Esophagus squamous epithelium (tissue), 5 donors: ENCODE measurements at regions not wholly inside any gene's neighbourhood (a gene's known extent, or its start where the extent isn't known, plus 50 kb on each side); places are given as distances from the start of the nearest gene placed in this dataset.

Source experiments
- DNase-seq: peaks from one replicate; lab custom pipeline; 2025; lab: John Stamatoyannopoulos, UW
- H3K27ac ChIP-seq, 4 donors: fragments of 200-600 bp; sonication (generic); one replicate each; pipeline ENCODE4 v1.5.1; 2016 to 2019; ENCODE audit warnings: mild to moderate bottlenecking in 1 of 4
- H3K27me3 ChIP-seq, 4 donors: fragments of 200-600 bp; sonication (generic); 1 replicate in 3 of 4; 2 replicates in 1 of 4; pipeline versions ENCODE4 v1.5.1 to v1.6.0; 2017 to 2021; ENCODE audit warnings: antibody characterized with exemption in 1 of 4
- H3K36me3 ChIP-seq, 3 donors: fragments of 200-600 bp; sonication (generic); one replicate each; pipeline ENCODE4 v1.5.1; 2016 to 2019
- H3K4me1 ChIP-seq, 3 donors: fragments of 200-600 bp; sonication (generic); one replicate each; pipeline ENCODE4 v1.5.1; 2017 to 2019
- H3K4me3 ChIP-seq, 4 donors: fragments of 200-600 bp; sonication (generic); 1 replicate in 3 of 4; 2 replicates in 1 of 4; pipeline ENCODE4 v1.5.1; 2016 to 2019; ENCODE audit warnings: mild to moderate bottlenecking in 2 of 4, moderate library complexity in 1 of 4
- H3K9me3 ChIP-seq, 3 donors: fragments of 200-600 bp; sonication (generic); one replicate each; pipeline ENCODE4 v1.5.1; 2016 to 2019
- POLR2A ChIP-seq, 4 donors: fragments of 450-650 bp; IDR thresholded peaks; one replicate each; pipeline ENCODE4 v1.6.1; 2017; ENCODE audit warnings: antibody characterized with exemption in 4 of 4, mild to moderate bottlenecking in 4 of 4, moderate library complexity in 3 of 4
- WGBS, 2 donors: methylation state at CpG; one replicate each; pipeline ENCODE4 v1.1.5; 2018; 5-methylcytosine and 5-hydroxymethylcytosine counted together
- intact Hi-C: fragments of 100-400 bp; cut with DNase I; formaldehyde crosslinking; loops from one replicate; pipeline ENCODE4 v1.15.0; 2022
- TF ChIP-seq, protein P1 (sequence below), 6 experiments: fragments of 450-650 bp in 4 of 6; fragments of 200-600 bp in 2 of 6; sonication (generic) in 2 of 6; IDR thresholded peaks; one replicate each; pipeline ENCODE4 v1.5.1; 2016 to 2019; ENCODE audit warnings: antibody characterized with exemption in 6 of 6, mild to moderate bottlenecking in 4 of 6, moderate library complexity in 4 of 6
- donor health status: DM: yes; HTN: yes; CAD: no.

DNA sequence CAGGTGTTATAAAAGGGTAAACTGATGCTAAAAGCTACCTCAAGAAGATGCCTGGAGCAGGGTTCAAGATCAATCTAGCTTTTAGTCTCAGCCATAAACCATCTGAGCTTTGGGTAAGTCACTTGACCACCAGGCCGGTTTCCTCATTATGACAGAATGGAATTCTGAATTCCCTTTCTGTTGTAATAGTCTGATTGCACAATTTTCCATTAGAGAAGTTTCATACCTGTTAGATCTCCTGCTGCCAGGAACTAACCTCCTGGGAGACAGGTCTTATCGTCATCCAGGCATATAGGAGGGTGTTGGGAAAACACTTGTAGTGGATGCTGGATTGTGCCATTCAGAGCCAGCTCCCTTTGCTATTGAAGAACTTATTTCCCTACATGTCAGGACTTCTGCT is 272.5 kb downstream of the TDRD15 start:
- WGBS, 2 donors, result 70 to 85% methylated on average over 2 of the region's 2 CpGs

GRCh38 chr2:21401022-21401698 is 277.4 kb downstream of the TDRD15 start:
- Histone ChIP-seq H3K27ac (no peak overlapping the region), H3K4me1 (no peaks in the 10 kb centered on the region), H3K9me3 (no peaks in the 10 kb centered on the region), H3K36me3 (no peaks in the 10 kb centered on the region), H3K27me3 (no peaks in the 10 kb centered on the region), H3K4me3 (no peak overlapping the region)
- DNase-seq, result no peak
- TF ChIP-seq POLR2A (IDR thresholded peaks at IDR 0.05), result no peak
- TF ChIP-seq, protein P1, sequence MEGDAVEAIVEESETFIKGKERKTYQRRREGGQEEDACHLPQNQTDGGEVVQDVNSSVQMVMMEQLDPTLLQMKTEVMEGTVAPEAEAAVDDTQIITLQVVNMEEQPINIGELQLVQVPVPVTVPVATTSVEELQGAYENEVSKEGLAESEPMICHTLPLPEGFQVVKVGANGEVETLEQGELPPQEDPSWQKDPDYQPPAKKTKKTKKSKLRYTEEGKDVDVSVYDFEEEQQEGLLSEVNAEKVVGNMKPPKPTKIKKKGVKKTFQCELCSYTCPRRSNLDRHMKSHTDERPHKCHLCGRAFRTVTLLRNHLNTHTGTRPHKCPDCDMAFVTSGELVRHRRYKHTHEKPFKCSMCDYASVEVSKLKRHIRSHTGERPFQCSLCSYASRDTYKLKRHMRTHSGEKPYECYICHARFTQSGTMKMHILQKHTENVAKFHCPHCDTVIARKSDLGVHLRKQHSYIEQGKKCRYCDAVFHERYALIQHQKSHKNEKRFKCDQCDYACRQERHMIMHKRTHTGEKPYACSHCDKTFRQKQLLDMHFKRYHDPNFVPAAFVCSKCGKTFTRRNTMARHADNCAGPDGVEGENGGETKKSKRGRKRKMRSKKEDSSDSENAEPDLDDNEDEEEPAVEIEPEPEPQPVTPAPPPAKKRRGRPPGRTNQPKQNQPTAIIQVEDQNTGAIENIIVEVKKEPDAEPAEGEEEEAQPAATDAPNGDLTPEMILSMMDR (IDR thresholded peaks at IDR 0.05), result no peak
- intact Hi-C loops, result no loop called here
- 83 to 94% methylated on average over 4 of the region's 4 CpGs for WGBS, 2 donors

More for the DNA sequence above, 272.5 kb downstream of the TDRD15 start:
- Histone ChIP-seq H3K27me3 (no peaks in the 10 kb centered on the region), H3K9me3 (no peaks in the 10 kb centered on the region), H3K4me3 (no peak overlapping the region), H3K36me3 (no peaks in the 10 kb centered on the region), H3K4me1 (no peaks in the 10 kb centered on the region), H3K27ac (no peak overlapping the region)
- intact Hi-C loops, result no loop called here
- DNase-seq, result no peak
- TF ChIP-seq, protein P1 (IDR thresholded peaks at IDR 0.05), result no peak
- TF ChIP-seq POLR2A (IDR thresholded peaks at IDR 0.05), result no peak

DNA sequence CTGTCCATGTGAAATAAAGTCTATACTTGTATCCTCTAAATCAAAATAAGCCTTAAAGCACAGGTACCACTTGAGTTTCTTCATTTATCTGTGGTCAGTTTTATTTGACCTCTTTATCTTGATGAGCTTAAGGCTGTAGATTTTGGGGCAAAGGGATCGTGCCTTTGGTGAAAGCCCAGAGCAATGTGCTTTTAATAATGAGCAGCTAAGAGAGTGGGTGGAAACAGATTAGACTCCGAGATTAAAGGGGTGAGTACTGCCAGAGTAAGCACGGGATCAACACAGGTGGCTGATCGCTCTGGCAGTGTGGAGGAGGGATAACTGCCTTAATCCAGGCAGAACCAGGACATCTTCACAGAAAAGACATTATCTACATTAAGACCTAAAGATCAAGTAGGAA is 280.4 kb downstream of the TDRD15 start:
- H3K27me3 ChIP-seq, result no peaks in the 10 kb centered on the region
- H3K4me1 ChIP-seq, result no peaks in the 10 kb centered on the region
- no peaks in the 10 kb centered on the region for H3K9me3 ChIP-seq
- TF ChIP-seq POLR2A (IDR thresholded peaks at IDR 0.05), result no peak
- TF ChIP-seq, protein P1 (IDR thresholded peaks at IDR 0.05), result no peak
- intact Hi-C loops, result no loop called here
- H3K27ac ChIP-seq, result no peak overlapping the region
- no peak overlapping the region for H3K4me3 ChIP-seq
- no peaks in the 10 kb centered on the region for H3K36me3 ChIP-seq
- WGBS, 2 donors, result 49 to 62% methylated on average over 3 to 4 of the region's 4 CpGs
- no peak for DNase-seq

DNA sequence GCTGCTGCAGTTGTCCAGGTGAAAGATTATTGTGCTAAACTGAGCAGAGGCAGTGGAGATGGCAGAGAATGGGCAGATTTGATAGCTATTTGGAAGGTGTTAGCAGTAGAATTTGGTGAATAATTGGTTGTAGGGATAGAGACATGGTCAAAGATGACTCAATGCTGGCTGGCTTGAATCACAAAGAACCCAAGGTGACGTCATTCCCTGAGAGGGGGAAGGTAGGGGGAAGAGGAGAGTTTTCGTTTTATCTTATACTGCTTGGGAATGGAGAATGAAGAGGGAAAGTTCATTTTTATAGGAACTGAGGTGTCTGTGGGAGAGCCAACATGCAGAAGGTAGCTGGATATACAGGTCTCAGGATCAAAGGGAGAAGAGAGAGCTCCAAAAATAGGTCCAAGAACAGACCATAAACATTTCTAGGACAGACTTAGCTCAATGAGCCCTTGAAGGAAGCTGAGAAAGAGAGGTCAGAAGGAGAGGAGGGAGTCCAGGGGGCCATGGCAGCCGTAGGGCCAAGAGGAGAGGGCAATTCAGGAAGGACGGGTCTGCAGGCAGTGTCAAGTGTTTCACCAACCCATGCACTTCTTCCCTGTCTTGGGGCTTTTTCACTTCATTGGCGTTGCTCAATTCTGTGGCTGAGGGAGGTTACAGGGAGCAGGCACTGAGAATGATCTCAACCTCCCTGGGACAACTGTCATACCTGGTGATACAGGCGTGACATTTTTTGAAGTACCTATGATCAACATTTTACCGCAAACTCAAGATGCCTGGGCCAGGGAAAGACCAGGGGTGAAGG is 281.3 kb downstream of the TDRD15 start:
- H3K36me3 ChIP-seq, result no peaks in the 10 kb centered on the region
- TF ChIP-seq, protein P1 (IDR thresholded peaks at IDR 0.05), result no peak
- TF ChIP-seq POLR2A (IDR thresholded peaks at IDR 0.05), result no peak

DNA sequence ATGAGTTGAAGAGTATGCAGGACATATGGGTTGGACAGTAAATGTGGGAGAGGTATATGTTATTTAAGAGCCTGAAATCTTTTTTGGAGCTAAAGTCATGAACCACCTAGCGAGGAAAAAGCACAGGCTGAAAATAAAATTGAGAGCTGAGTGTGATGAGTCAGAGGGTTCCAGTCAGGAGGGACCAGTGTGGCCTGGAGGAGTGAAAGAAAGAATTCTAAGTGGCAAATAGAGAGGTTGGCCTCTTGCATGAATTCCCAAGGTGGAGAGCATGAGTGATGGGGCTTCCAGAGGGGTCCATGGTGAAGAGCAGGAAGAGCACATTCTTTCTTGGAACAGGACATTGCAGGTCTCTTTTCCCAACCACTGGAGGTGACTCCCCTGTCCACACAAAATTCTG is 282.6 kb downstream of the TDRD15 start:
- no peak for DNase-seq
- intact Hi-C loops, result no loop called here
- Histone ChIP-seq H3K27me3 (no peaks in the 10 kb centered on the region), H3K9me3 (no peaks in the 10 kb centered on the region), H3K27ac (no peak overlapping the region), H3K4me3 (no peak overlapping the region), H3K36me3 (no peaks in the 10 kb centered on the region), H3K4me1 (no peaks in the 10 kb centered on the region)
- WGBS, 2 donors, result 72 to 74% methylated on average over 1 of the region's 1 CpG
- TF ChIP-seq POLR2A (IDR thresholded peaks at IDR 0.05), result no peak
- TF ChIP-seq, protein P1 (IDR thresholded peaks at IDR 0.05), result no peak

More for the DNA sequence above, 281.3 kb downstream of the TDRD15 start:
- Histone ChIP-seq H3K27ac (no peak overlapping the region), H3K4me1 (no peaks in the 10 kb centered on the region), H3K9me3 (no peaks in the 10 kb centered on the region), H3K27me3 (no peaks in the 10 kb centered on the region), H3K4me3 (no peak overlapping the region)
- no peak for DNase-seq
- intact Hi-C loops, result no loop called here
- WGBS, 2 donors, result 51 to 60% methylated on average over 6 to 7 of the region's 7 CpGs
